Suprapubic skin (tissue), 4 donors: ENCODE measurements at regions not wholly inside any gene's neighbourhood (a gene's known extent, or its start where the extent isn't known, plus 50 kb on each side); places are given as distances from the start of the nearest gene placed in this dataset.

ENCODE experiments used
- EP300 ChIP-seq: sonication (generic); formaldehyde crosslinking; IDR thresholded peaks from one replicate; pipeline ENCODE4 v1.6.1; 2017; ENCODE audit warnings: antibody characterized with exemption
- POLR2A ChIP-seq, 2 donors: fragments of 450-650 bp; IDR thresholded peaks; one replicate each; pipeline ENCODE4 v1.6.1; 2017; ENCODE audit warnings: antibody characterized with exemption in 2 of 2, mild to moderate bottlenecking in 2 of 2, moderate library complexity in 2 of 2
- POLR2AphosphoS5 ChIP-seq, 3 donors: sonication (generic); formaldehyde crosslinking; IDR thresholded peaks; one replicate each; pipeline ENCODE4 v1.6.1; 2017; ENCODE audit warnings: antibody characterized with exemption in 3 of 3
- TF ChIP-seq, protein P1 (sequence below), 2 donors: fragments of 200-600 bp in 1 of 2; fragments of 450-650 bp in 1 of 2; sonication (generic) in 1 of 2; IDR thresholded peaks; one replicate each; pipeline ENCODE4 v1.5.1; 2016 to 2019; ENCODE audit warnings: antibody characterized with exemption in 2 of 2, mild to moderate bottlenecking in 1 of 2, moderate library complexity in 1 of 2

DNA sequence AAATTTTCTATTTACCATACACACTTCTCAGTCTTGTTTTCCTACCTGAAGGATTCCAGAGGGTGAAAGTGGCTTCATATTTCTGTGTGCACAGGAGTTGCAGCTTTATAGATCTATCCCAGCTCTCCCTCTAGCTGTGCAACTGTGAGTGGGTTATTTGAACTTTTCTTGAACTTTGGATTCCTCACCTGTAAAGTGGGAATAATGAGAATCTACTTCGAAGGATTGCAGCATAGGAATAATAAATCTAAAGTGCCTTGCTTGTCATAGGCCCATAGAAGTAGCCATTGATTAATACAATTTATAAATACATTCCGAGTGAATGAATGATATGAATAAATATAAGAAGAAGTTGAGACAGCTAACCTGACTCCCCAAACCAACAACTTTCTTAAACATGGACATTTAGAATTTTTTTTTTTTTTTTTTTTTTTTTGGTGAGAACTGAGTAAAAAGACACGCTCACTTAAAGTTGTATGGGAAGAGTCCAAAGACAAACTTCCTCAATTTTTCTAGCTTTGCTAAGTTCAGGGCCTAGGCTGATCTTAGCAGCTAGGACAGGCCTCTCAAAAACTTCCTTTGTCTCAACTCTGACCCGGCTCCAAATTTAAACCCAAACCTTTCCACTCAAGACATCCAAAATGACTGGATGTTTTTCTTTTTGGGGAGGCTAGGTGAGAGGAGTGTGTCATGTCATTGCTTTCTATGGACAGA, 203.3 kb upstream of the FBXO11 start:
- no peak for TF ChIP-seq POLR2A (IDR thresholded peaks at IDR 0.05)
- no peak for TF ChIP-seq POLR2AphosphoS5 (IDR thresholded peaks at IDR 0.05)
- TF ChIP-seq, protein P1, sequence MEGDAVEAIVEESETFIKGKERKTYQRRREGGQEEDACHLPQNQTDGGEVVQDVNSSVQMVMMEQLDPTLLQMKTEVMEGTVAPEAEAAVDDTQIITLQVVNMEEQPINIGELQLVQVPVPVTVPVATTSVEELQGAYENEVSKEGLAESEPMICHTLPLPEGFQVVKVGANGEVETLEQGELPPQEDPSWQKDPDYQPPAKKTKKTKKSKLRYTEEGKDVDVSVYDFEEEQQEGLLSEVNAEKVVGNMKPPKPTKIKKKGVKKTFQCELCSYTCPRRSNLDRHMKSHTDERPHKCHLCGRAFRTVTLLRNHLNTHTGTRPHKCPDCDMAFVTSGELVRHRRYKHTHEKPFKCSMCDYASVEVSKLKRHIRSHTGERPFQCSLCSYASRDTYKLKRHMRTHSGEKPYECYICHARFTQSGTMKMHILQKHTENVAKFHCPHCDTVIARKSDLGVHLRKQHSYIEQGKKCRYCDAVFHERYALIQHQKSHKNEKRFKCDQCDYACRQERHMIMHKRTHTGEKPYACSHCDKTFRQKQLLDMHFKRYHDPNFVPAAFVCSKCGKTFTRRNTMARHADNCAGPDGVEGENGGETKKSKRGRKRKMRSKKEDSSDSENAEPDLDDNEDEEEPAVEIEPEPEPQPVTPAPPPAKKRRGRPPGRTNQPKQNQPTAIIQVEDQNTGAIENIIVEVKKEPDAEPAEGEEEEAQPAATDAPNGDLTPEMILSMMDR (IDR thresholded peaks at IDR 0.05): no peak
- TF ChIP-seq EP300: no peak
